Endothelial cell of umbilical vein (primary cell): ENCODE measurements at regions not wholly inside any gene's neighbourhood (a gene's known extent, or its start where the extent isn't known, plus 50 kb on each side); places are given as distances from the start of the nearest gene placed in this dataset.

Experiments
- CTCF ChIP-seq, 2 donors: IDR thresholded peaks; 1 replicate in 1 of 2; 2 replicates in 1 of 2; pipeline ENCODE4 v1.5.1; 2011; ENCODE audit warnings: low read length in 2 of 2, mild to moderate bottlenecking in 2 of 2, moderate library complexity in 2 of 2, control low read depth in 1 of 2, inconsistent platforms in 1 of 2, low read depth in 1 of 2; ENCODE audit not compliant: insufficient read depth in 1 of 2; ENCODE audit errors: extremely low read depth in 1 of 2
- EZH2 ChIP-seq: IDR thresholded peaks from 2 replicates; pipeline ENCODE4 v1.6.1; 2012; ENCODE audit warnings: borderline replicate concordance, low read depth, mild to moderate bottlenecking, moderate library complexity, low read length, inconsistent platforms; ENCODE audit not compliant: severe bottlenecking

DNA sequence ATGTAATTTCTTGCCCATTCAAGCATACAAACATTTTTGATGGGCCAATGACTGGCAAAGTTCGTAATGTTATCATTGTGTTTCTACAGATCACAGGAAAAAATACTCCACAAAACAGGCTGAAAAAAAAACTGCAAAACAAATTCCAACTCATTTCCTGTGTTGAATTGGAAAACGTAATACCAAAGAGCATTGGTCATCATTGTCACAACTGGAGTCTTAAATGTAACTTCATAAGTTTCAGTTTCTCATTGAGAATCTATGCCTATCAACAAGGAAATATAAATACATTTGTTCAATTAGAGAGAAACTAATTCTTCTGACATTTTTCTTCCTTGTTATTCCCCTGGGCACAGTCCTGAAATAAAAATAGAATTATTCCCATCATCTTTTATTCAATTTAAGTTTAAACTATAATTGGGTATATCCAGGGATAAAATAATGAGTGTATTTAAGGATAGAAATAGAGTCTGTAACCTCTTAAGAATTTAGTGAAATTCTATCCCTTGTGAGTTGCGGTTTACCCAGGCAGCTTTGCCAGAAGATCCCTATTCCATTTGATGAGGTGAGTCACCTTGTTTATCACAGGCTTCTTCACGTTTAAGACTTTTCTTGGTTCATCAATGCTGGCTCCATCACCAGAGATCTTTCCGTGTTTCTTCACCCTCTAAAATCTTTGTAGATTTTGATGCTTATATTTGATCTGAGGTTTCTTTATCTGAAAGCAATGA, 112.7 kb upstream of the ITGA1 start:
- no peak for TF ChIP-seq CTCF (IDR thresholded peaks at IDR 0.05; ENCODE audit: extremely low read depth in 1 of 2, insufficient read depth in 1 of 2, low read depth in 1 of 2, low read length in 2 of 2)
- TF ChIP-seq EZH2 = no peak
